ENCODE measurements at regions not wholly inside any gene's neighbourhood (a gene's known extent, or its start where the extent isn't known, plus 50 kb on each side); places are given as distances from the start of the nearest gene placed in this dataset.

DNA sequence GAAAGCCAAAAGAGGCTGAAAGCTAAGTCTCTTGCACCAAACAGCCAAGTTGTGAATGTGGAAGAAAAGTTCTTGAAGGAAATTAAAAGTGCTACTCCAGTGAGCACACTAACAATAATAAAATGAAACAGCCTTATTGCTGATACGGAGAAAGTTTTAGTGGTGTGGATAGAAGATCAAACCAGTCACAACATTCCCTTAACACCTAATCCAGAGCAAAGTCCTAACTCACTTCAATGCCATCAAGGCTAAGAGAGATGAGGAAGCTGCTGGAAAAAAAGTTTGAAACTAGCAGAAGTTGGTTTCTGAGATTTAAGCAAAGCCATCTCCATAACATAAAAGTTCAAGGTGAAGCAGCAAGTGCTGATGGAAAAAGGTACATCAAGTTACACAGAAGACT lies 288.8 kb upstream of the RARB start:
- H3K4me1 ChIP-seq (ENCODE audit: insufficient read depth): no peaks in the 10 kb centered on the region; the same call in 1 of the 2 replicates
- Mint-ChIP-seq H3K4me3 (no peak overlapping the region), H3K36me3 (ENCODE audit: low read depth) (0 out of 3 replicates have a peak, but pooled peaks cover 4% of the 10 kb centered on the region), H3K9me3 (peaks cover 5% of the 10 kb centered on the region; the same call in 1 of the 3 replicates), H3K27me3 (ENCODE audit: insufficient read depth, low read depth, poor library complexity) (no peaks in the 10 kb centered on the region), H3K4me1 (peaks cover 11% of the 10 kb centered on the region; the same call in 2 of the 3 replicates), H3K27ac (no peak overlapping the region)
- H3K27ac ChIP-seq (ENCODE audit: low read depth): no peak overlapping the region
- ATAC-seq (no peak), DNase-seq (ENCODE audit: low spot score) (no peak)
- no peak overlapping the region for H3K4me2 ChIP-seq
- no peaks in the 10 kb centered on the region for H4K20me1 ChIP-seq (replicated peaks; ENCODE audit: insufficient read depth)
- no peak overlapping the region for H3K4me3 ChIP-seq
- no peaks in the 10 kb centered on the region for H3K27me3 ChIP-seq (ENCODE audit: insufficient read depth)
- peaks cover 13% of the 10 kb centered on the region for H3K9me2 ChIP-seq (ENCODE audit: insufficient read depth)
- H3K36me3 ChIP-seq (ENCODE audit: insufficient read depth): no peaks in the 10 kb centered on the region
- H2AFZ ChIP-seq: no peak overlapping the region
- H3F3A ChIP-seq (replicated peaks; ENCODE audit: low read depth): no peaks in the 10 kb centered on the region
- no peak for TF ChIP-seq EZH2 (IDR thresholded peaks at IDR 0.05; ENCODE audit: low read depth, unreplicated experiment)
- no peak for TF ChIP-seq CREB1 (CRISPR knock-in tag; IDR thresholded peaks at IDR 0.05; ENCODE audit: low read depth)
- TF ChIP-seq ZNF114 (CRISPR knock-in tag; IDR thresholded peaks at IDR 0.05): no peak
- TF ChIP-seq, protein P1, sequence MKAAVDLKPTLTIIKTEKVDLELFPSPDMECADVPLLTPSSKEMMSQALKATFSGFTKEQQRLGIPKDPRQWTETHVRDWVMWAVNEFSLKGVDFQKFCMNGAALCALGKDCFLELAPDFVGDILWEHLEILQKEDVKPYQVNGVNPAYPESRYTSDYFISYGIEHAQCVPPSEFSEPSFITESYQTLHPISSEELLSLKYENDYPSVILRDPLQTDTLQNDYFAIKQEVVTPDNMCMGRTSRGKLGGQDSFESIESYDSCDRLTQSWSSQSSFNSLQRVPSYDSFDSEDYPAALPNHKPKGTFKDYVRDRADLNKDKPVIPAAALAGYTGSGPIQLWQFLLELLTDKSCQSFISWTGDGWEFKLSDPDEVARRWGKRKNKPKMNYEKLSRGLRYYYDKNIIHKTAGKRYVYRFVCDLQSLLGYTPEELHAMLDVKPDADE (IDR thresholded peaks at IDR 0.05): no peak
- H3K79me2 ChIP-seq (replicated peaks; ENCODE audit: insufficient read depth): no peaks in the 10 kb centered on the region

GRCh38 chr3:25142609-25143355 lies 285.3 kb upstream of the RARB start:
- no peak overlapping the region for H3K4me2 ChIP-seq
- TF ChIP-seq ZNF462 (CRISPR knock-in tag; IDR thresholded peaks at IDR 0.05) (no peak), EZH2 (IDR thresholded peaks at IDR 0.05; ENCODE audit: low read depth, unreplicated experiment) (no peak), POLR2AphosphoS5 (IDR thresholded peaks at IDR 0.05; ENCODE audit: low read depth) (no peak), NANOG (IDR thresholded peaks at IDR 0.05; ENCODE audit: borderline replicate concordance) (no peak), CREB1 (CRISPR knock-in tag; IDR thresholded peaks at IDR 0.05; ENCODE audit: low read depth) (no peak), ZNF331 (CRISPR knock-in tag; IDR thresholded peaks at IDR 0.05; ENCODE audit: low read depth) (no peak), ZNF114 (CRISPR knock-in tag; IDR thresholded peaks at IDR 0.05) (no peak), CTCF (conservative IDR thresholded peaks at IDR 0.05; ENCODE audit: low read depth in 2 of 2) (no peak)

More at GRCh38 chr3:25142609-25143355, 285.3 kb upstream of the RARB start:
- H3K4me1 ChIP-seq (ENCODE audit: insufficient read depth): no peaks in the 10 kb centered on the region; the same call in 1 of the 2 replicates
- H3K9me3 Mint-ChIP-seq: peaks cover 5% of the 10 kb centered on the region; the same call in 1 of the 3 replicates
- H3K27me3 Mint-ChIP-seq (ENCODE audit: insufficient read depth, low read depth, poor library complexity): no peaks in the 10 kb centered on the region
- H3K4me1 Mint-ChIP-seq: peaks cover 9% of the 10 kb centered on the region; the same call in 2 of the 3 replicates
- no peaks in the 10 kb centered on the region for H3F3A ChIP-seq (replicated peaks; ENCODE audit: low read depth)
- H4K20me1 ChIP-seq (replicated peaks; ENCODE audit: insufficient read depth): no peaks in the 10 kb centered on the region
- no peaks in the 10 kb centered on the region for H3K27me3 ChIP-seq (ENCODE audit: insufficient read depth)
- no peak overlapping the region for H3K4me3 ChIP-seq
- 0 out of 3 replicates have a peak, but pooled peaks cover 4% of the 10 kb centered on the region for H3K36me3 Mint-ChIP-seq (ENCODE audit: low read depth)
- ATAC-seq: no peak
- peak overlapping the region; percentile 52; the same call in 1 of the 2 replicates for H2AFZ ChIP-seq
- H3K36me3 ChIP-seq (ENCODE audit: insufficient read depth): no peaks in the 10 kb centered on the region
- DNase-seq (ENCODE audit: low spot score): no peak
- H3K79me2 ChIP-seq (replicated peaks; ENCODE audit: insufficient read depth): no peaks in the 10 kb centered on the region
- H3K27ac Mint-ChIP-seq: no peak overlapping the region
- H3K4me3 Mint-ChIP-seq: no peak overlapping the region
- no peak overlapping the region for H3K27ac ChIP-seq (ENCODE audit: low read depth)
- H3K9me2 ChIP-seq (ENCODE audit: insufficient read depth): peaks cover 18% of the 10 kb centered on the region
